VCaP (cell line): ENCODE measurements at regions not wholly inside any gene's neighbourhood (a gene's known extent, or its start where the extent isn't known, plus 50 kb on each side); places are given as distances from the start of the nearest gene placed in this dataset.

ENCODE experiments used
- H3K27ac ChIP-seq: fragments of 450-650 bp; 2 replicates; pipeline ENCODE4 v1.5.1; 2017
- CTCF ChIP-seq: fragments of 450-650 bp; conservative IDR thresholded peaks from 2 replicates; pipeline ENCODE4 v1.5.1; 2017; ENCODE audit warnings: mild to moderate bottlenecking, moderate library complexity

- no peak overlapping the region for H3K27ac ChIP-seq
- TF ChIP-seq CTCF = no peak
These were observed 1259.1 kb downstream of the EPHA7 start for GRCh38 chr6:92160226-92160625.

GRCh38 chr6:92159046-92159445 lies 1260.3 kb downstream of the EPHA7 start:
- no peak overlapping the region for H3K27ac ChIP-seq
- no peak for TF ChIP-seq CTCF

GRCh38 chr6:92150553-92150952 lies 1268.8 kb downstream of the EPHA7 start:
- H3K27ac ChIP-seq = no peak overlapping the region
- no peak for TF ChIP-seq CTCF

GRCh38 chr6:92147246-92147645 lies 1272.1 kb downstream of the EPHA7 start:
- no peak overlapping the region for H3K27ac ChIP-seq
- TF ChIP-seq CTCF = no peak

- no peak for TF ChIP-seq CTCF
- no peak overlapping the region for H3K27ac ChIP-seq
These were observed 1279.8 kb downstream of the EPHA7 start for GRCh38 chr6:92139601-92140000.

- H3K27ac ChIP-seq = no peak overlapping the region
- TF ChIP-seq CTCF = no peak
These were observed 1286.4 kb downstream of the EPHA7 start for GRCh38 chr6:92132957-92133356.

GRCh38 chr6:92132457-92132856 lies 1286.9 kb downstream of the EPHA7 start:
- H3K27ac ChIP-seq = no peak overlapping the region
- TF ChIP-seq CTCF = no peak

GRCh38 chr6:92130944-92131343 lies 1288.4 kb downstream of the EPHA7 start:
- TF ChIP-seq CTCF = no peak
- no peak overlapping the region for H3K27ac ChIP-seq
